Neural progenitor cell (in vitro differentiated cells): ENCODE measurements at regions not wholly inside any gene's neighbourhood (a gene's known extent, or its start where the extent isn't known, plus 50 kb on each side); places are given as distances from the start of the nearest gene placed in this dataset.

Experiments
- DNase-seq: peaks from one replicate; pipeline ENCODE4 v3.0.0-alpha.2; 2016; ENCODE audit warnings: low spot score
- H2AFZ ChIP-seq: fragments of 200-600 bp; sonication (generic); replicated peaks from 2 replicates; pipeline ENCODE4 v1.6.1; 2016; ENCODE audit warnings: antibody characterized with exemption
- H3F3A ChIP-seq: fragments of 200-600 bp; sonication (generic); 2 replicates; pipeline ENCODE4 v1.6.1; 2016; ENCODE audit warnings: antibody characterized with exemption, low read depth
- H3K27ac ChIP-seq: fragments of 200-600 bp; sonication (generic); 2 replicates; pipeline ENCODE4 v1.5.1; 2016; ENCODE audit warnings: mild to moderate bottlenecking
- H3K27me3 ChIP-seq: fragments of 200-600 bp; sonication (generic); 2 replicates; pipeline ENCODE4 v1.6.1; 2016; ENCODE audit warnings: mild to moderate bottlenecking, moderate library complexity
- H3K36me3 ChIP-seq: fragments of 200-600 bp; sonication (generic); 2 replicates; pipeline ENCODE4 v1.5.1; 2016
- H3K4me1 ChIP-seq: fragments of 200-600 bp; sonication (generic); 2 replicates; pipeline ENCODE4 v1.6.1; 2016; ENCODE audit warnings: mixed run types
- H3K4me2 ChIP-seq: fragments of 200-600 bp; sonication (generic); 2 replicates; pipeline ENCODE4 v1.6.1; 2016
- H3K4me3 ChIP-seq: fragments of 200-600 bp; sonication (generic); 2 replicates; pipeline ENCODE4 v1.5.1; 2016
- H3K79me2 ChIP-seq: fragments of 200-600 bp; sonication (generic); 2 replicates; pipeline ENCODE4 v1.6.1; 2016; ENCODE audit warnings: low read depth
- H3K9ac ChIP-seq: fragments of 200-600 bp; sonication (generic); 2 replicates; pipeline ENCODE4 v1.6.1; 2016
- H3K9me3 ChIP-seq: fragments of 200-600 bp; sonication (generic); 2 replicates; pipeline ENCODE4 v1.5.1; 2016; ENCODE audit warnings: low read depth
- H4K20me1 ChIP-seq: fragments of 200-600 bp; sonication (generic); 2 replicates; pipeline ENCODE4 v1.6.1; 2016; ENCODE audit warnings: low read depth
- H3K27ac Mint-ChIP-seq: 3 replicates; pipeline ENCODE4 v1.8.0; 2021; ENCODE audit warnings: mixed read lengths
- H3K27me3 Mint-ChIP-seq: 2 replicates; pipeline ENCODE4 v1.8.0; 2022; ENCODE audit warnings: low read depth, mild to moderate bottlenecking, inconsistent platforms, moderate library complexity, mixed read lengths; ENCODE audit not compliant: insufficient read depth
- H3K36me3 Mint-ChIP-seq: 3 replicates; pipeline ENCODE4 v1.8.0; 2021; ENCODE audit warnings: mixed read lengths
- H3K4me1 Mint-ChIP-seq: 3 replicates; pipeline ENCODE4 v1.8.0; 2021; ENCODE audit warnings: mixed read lengths
- H3K4me3 Mint-ChIP-seq: 3 replicates; pipeline ENCODE4 v1.8.0; 2021; ENCODE audit warnings: mild to moderate bottlenecking, moderate library complexity, mixed read lengths
- H3K9me3 Mint-ChIP-seq: 3 replicates; pipeline ENCODE4 v1.8.0; 2020; ENCODE audit warnings: mixed read lengths
- CTCF ChIP-seq: fragments of 200-600 bp; sonication (generic); IDR thresholded peaks from 2 replicates; pipeline ENCODE4 v1.5.1; 2017; ENCODE audit warnings: antibody characterized with exemption, mild to moderate bottlenecking
- EZH2 ChIP-seq: fragments of 200-600 bp; sonication (generic); IDR thresholded peaks from 2 replicates; pipeline ENCODE4 v1.6.1; 2017; ENCODE audit warnings: antibody characterized with exemption, mild to moderate bottlenecking, moderate library complexity
- EZH2phosphoT487 ChIP-seq: fragments of 200-600 bp; sonication (generic); IDR thresholded peaks from 2 replicates; pipeline ENCODE4 v1.6.1; 2017; ENCODE audit warnings: antibody characterized with exemption

DNA sequence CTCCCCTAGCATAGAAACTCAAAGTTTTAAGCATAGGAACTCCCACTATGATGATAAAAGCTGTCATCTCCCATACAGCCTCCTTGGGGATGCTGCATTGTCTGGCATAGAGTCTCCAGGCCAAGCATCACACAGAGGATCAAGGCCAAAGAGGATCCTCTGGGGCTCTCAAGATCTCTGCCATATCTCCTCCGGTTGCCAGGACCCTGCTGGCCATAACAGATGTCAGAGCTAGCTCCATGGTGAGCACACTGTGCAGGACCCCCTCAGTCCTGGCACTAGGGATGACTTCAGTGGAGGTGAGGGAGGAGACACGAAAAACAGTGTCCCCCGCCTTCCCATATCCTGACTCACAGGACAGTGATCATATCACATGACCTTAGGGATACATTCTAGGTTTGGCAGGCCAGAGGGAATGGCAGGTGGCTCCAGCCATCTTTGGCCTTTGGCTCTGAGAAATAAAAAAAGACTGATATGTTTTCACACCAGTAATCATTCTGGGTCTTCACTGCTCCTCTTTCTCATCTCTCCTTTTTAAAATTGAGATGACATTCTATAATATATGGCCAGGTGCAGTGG lies 235.0 kb downstream of the MYCN start:
- Histone ChIP-seq H4K20me1 (no peaks in the 10 kb centered on the region), H3K9me3 (no peaks in the 10 kb centered on the region), H3K36me3 (no peaks in the 10 kb centered on the region), H3K9ac (no peak overlapping the region), H3K4me3 (no peak overlapping the region), H3K27me3 (no peaks in the 10 kb centered on the region), H3K27ac (no peak overlapping the region), H2AFZ (no peak overlapping the region), H3K4me1 (no peaks in the 10 kb centered on the region), H3K4me2 (no peak overlapping the region), H3F3A (no peaks in the 10 kb centered on the region), H3K79me2 (no peaks in the 10 kb centered on the region)
- Mint-ChIP-seq H3K4me1 (peaks cover 28% of the 10 kb centered on the region), H3K9me3 (peaks cover 5% of the 10 kb centered on the region), H3K36me3 (peaks cover 5% of the 10 kb centered on the region), H3K27me3 (peaks cover 8% of the 10 kb centered on the region), H3K27ac (no peak overlapping the region), H3K4me3 (no peak overlapping the region)
- no peak for DNase-seq
- TF ChIP-seq EZH2: no peak
- no peak for TF ChIP-seq CTCF
- TF ChIP-seq EZH2phosphoT487: no peak

DNA sequence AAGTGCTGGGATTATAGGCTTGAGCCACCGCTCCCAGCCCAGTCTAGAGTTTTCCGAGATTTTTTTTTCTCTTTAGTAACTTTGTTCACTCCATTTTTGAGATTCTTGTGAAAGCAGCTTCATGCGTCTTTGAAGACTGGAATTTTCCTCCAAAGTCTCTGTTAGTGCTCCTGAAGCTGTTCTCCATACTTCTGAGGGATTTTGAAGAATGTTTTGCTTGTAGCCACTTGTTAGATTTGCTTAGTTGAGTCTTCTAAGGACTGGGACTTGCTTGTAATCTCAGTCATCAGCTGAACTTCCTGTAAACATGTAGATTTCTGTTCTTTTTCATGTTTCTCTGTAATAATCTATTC lies 234.3 kb downstream of the MYCN start:
- H3K36me3 ChIP-seq: no peaks in the 10 kb centered on the region
- no peaks in the 10 kb centered on the region for H3K27me3 ChIP-seq
- H3K4me1 ChIP-seq: no peaks in the 10 kb centered on the region
- peaks cover 2% of the 10 kb centered on the region for H3F3A ChIP-seq
- H3K27ac ChIP-seq: no peak overlapping the region
- no peak for DNase-seq
- Mint-ChIP-seq H3K4me1 (peaks cover 23% of the 10 kb centered on the region), H3K9me3 (peaks cover 5% of the 10 kb centered on the region), H3K27me3 (peaks cover 7% of the 10 kb centered on the region), H3K27ac (no peak overlapping the region), H3K4me3 (no peak overlapping the region), H3K36me3 (peaks cover 5% of the 10 kb centered on the region)
- H2AFZ ChIP-seq: no peak overlapping the region
- H3K4me3 ChIP-seq: no peak overlapping the region
- no peak overlapping the region for H3K9ac ChIP-seq
- H3K79me2 ChIP-seq: no peaks in the 10 kb centered on the region
- no peak for TF ChIP-seq CTCF
- TF ChIP-seq EZH2: no peak
- no peak for TF ChIP-seq EZH2phosphoT487
- no peaks in the 10 kb centered on the region for H4K20me1 ChIP-seq
- H3K9me3 ChIP-seq: no peaks in the 10 kb centered on the region
- H3K4me2 ChIP-seq: no peak overlapping the region

DNA sequence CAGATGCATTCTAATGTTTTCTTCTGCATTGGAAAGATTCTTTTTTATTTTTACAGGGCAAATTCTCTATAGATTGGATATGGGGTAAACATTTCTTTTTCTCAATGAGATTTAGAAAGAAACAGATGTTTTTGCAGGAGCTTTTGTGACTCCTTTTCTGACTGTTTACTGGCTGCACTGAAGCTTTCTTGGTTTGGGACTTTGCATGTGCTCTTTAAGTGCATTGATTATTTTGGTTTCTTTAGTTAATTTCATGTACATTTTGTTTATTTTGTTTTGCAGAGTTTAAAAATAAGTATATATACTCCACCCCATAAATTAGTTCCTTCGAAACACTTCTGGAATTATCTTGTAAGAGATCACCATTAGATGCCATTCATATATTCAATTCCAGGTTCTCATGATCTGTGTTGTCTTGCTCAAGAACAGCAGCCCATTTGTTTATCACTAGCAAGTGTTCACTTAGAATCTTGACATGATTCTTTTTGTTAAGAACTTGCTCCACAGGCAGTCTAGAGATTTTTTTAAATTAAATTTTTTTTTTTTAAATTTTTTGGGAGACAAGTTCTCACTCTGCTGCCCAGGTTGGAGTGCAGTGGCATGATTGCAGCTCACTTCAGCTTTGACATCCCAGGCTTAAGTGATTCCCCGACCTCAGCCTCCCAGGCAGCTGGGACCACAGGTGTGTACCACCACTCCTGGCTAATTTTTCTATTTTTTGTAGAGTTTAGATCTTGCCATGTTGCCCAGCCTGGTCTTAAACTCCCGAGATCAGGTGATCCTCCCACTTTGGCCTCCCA lies 233.7 kb downstream of the MYCN start:
- H3K9me3 ChIP-seq: no peaks in the 10 kb centered on the region
- no peak for DNase-seq
- TF ChIP-seq EZH2phosphoT487: no peak
- TF ChIP-seq CTCF: no peak
- TF ChIP-seq EZH2: no peak
- no peak overlapping the region for H3K4me3 Mint-ChIP-seq
- peaks cover 25% of the 10 kb centered on the region for H3K4me1 Mint-ChIP-seq
- no peak overlapping the region for H3K9ac ChIP-seq
- H3K4me3 ChIP-seq: no peak overlapping the region
- H3K36me3 Mint-ChIP-seq: peaks cover 5% of the 10 kb centered on the region
- H3K4me1 ChIP-seq: peaks cover 5% of the 10 kb centered on the region
- H3K27ac ChIP-seq: no peak overlapping the region
- no peaks in the 10 kb centered on the region for H4K20me1 ChIP-seq
- H3K27me3 ChIP-seq: no peaks in the 10 kb centered on the region
- H2AFZ ChIP-seq: no peak overlapping the region
- H3K79me2 ChIP-seq: no peaks in the 10 kb centered on the region
- peaks cover 4% of the 10 kb centered on the region for H3K27me3 Mint-ChIP-seq
- H3K9me3 Mint-ChIP-seq: peaks cover 5% of the 10 kb centered on the region
- H3K27ac Mint-ChIP-seq: no peak overlapping the region
- no peaks in the 10 kb centered on the region for H3K36me3 ChIP-seq
- peaks cover 8% of the 10 kb centered on the region for H3F3A ChIP-seq
- H3K4me2 ChIP-seq: no peak overlapping the region
